ENCODE measurements at regions not wholly inside any gene's neighbourhood (a gene's known extent, or its start where the extent isn't known, plus 50 kb on each side); places are given as distances from the start of the nearest gene placed in this dataset.
"Not testable (repeated sequence)": the region's sequence is repeated elsewhere in the genome, so short reads cannot be mapped to it uniquely, and the experiment has no call there.

- DNase-seq = no peak
Measured at GRCh38 chr15:54840621-54841398, 355.9 kb downstream of the RSL24D1 start.

GRCh38 chr15:54839379-54839778 lies 357.4 kb downstream of the RSL24D1 start:
- no peak for DNase-seq

- no peak for DNase-seq
Measured at GRCh38 chr15:54836052-54836795, 360.5 kb downstream of the RSL24D1 start.

GRCh38 chr15:54829821-54830220 lies 366.9 kb downstream of the RSL24D1 start:
- no peak for DNase-seq

- DNase-seq = no peak
Measured at GRCh38 chr15:54820811-54821210, 375.9 kb downstream of the RSL24D1 start.

- no peak for DNase-seq
Measured at GRCh38 chr15:54820098-54820497, 376.6 kb downstream of the RSL24D1 start.

- DNase-seq = no peak
Measured at GRCh38 chr15:54816401-54816800, 380.3 kb downstream of the RSL24D1 start.

- DNase-seq = no peak
Measured at GRCh38 chr15:54815556-54815955, 381.2 kb downstream of the RSL24D1 start.

GRCh38 chr15:54812383-54812782 lies 384.4 kb downstream of the RSL24D1 start:
- DNase-seq = no peak

GRCh38 chr15:54810496-54810895 lies 386.2 kb downstream of the RSL24D1 start:
- DNase-seq = no peak

GRCh38 chr15:54810031-54810430 lies 386.7 kb downstream of the RSL24D1 start:
- DNase-seq = no peak

- DNase-seq = no peak
Measured at GRCh38 chr15:54808321-54808720, 388.4 kb downstream of the RSL24D1 start.

GRCh38 chr15:54803987-54804386 lies 392.8 kb downstream of the RSL24D1 start:
- DNase-seq = no peak

GRCh38 chr15:54803134-54803808 lies 393.5 kb downstream of the RSL24D1 start:
- no peak for DNase-seq

GRCh38 chr15:54792526-54792925 lies 404.2 kb downstream of the RSL24D1 start:
- DNase-seq = no peak

GRCh38 chr15:54790693-54791092 lies 406.0 kb downstream of the RSL24D1 start:
- DNase-seq = no peak

- no peak for DNase-seq
Measured at GRCh38 chr15:54789376-54789775, 407.4 kb downstream of the RSL24D1 start.

GRCh38 chr15:54781220-54781619 lies 415.5 kb downstream of the RSL24D1 start:
- not testable (repeated sequence) for DNase-seq

- DNase-seq = no peak
Measured at GRCh38 chr15:54779271-54779670, 417.5 kb downstream of the RSL24D1 start.

- no peak for DNase-seq
Measured at GRCh38 chr15:54776410-54776809, 420.3 kb downstream of the RSL24D1 start.

- DNase-seq = no peak
Measured at GRCh38 chr15:54772663-54773062, 424.1 kb downstream of the RSL24D1 start.

GRCh38 chr15:54749461-54749860 lies 447.3 kb downstream of the RSL24D1 start:
- not testable (repeated sequence) for DNase-seq

- no peak for DNase-seq
Measured at GRCh38 chr15:54722342-54722986, 474.3 kb downstream of the RSL24D1 start.
